Suprapubic skin (tissue), 4 donors: ENCODE measurements at regions not wholly inside any gene's neighbourhood (a gene's known extent, or its start where the extent isn't known, plus 50 kb on each side); places are given as distances from the start of the nearest gene placed in this dataset.
"Not testable (repeated sequence)": the region's sequence is repeated elsewhere in the genome, so short reads cannot be mapped to it uniquely, and the experiment has no call there.

Experiments
- DNase-seq, 2 donors: peaks; one replicate each; pipeline ENCODE4 v3.0.0-alpha.2; 2019; ENCODE audit warnings: low spot score in 2 of 2
- H3K27ac ChIP-seq: fragments of 200-600 bp; sonication (generic); one replicate; pipeline ENCODE4 v1.5.1; 2019
- H3K27me3 ChIP-seq: fragments of 200-600 bp; sonication (generic); one replicate; pipeline ENCODE4 v1.5.1; 2019
- H3K36me3 ChIP-seq: fragments of 200-600 bp; sonication (generic); one replicate; pipeline ENCODE4 v1.5.1; 2019
- H3K4me1 ChIP-seq: fragments of 200-600 bp; sonication (generic); one replicate; pipeline ENCODE4 v1.5.1; 2019
- H3K4me3 ChIP-seq: fragments of 200-600 bp; sonication (generic); one replicate; pipeline ENCODE4 v1.5.1; 2019; ENCODE audit warnings: mild to moderate bottlenecking
- H3K9me3 ChIP-seq: fragments of 200-600 bp; sonication (generic); one replicate; pipeline ENCODE4 v1.5.1; 2019
- CTCF ChIP-seq, 2 donors: fragments of 200-600 bp in 1 of 2; fragments of 450-650 bp in 1 of 2; sonication (generic) in 1 of 2; IDR thresholded peaks; one replicate each; pipeline ENCODE4 v1.5.1; 2016 to 2019; ENCODE audit warnings: antibody characterized with exemption in 2 of 2, mild to moderate bottlenecking in 1 of 2, moderate library complexity in 1 of 2
- EP300 ChIP-seq: sonication (generic); formaldehyde crosslinking; IDR thresholded peaks from one replicate; pipeline ENCODE4 v1.6.1; 2017; ENCODE audit warnings: antibody characterized with exemption
- POLR2A ChIP-seq, 2 donors: fragments of 450-650 bp; IDR thresholded peaks; one replicate each; pipeline ENCODE4 v1.6.1; 2017; ENCODE audit warnings: antibody characterized with exemption in 2 of 2, mild to moderate bottlenecking in 2 of 2, moderate library complexity in 2 of 2
- POLR2AphosphoS5 ChIP-seq, 3 donors: sonication (generic); formaldehyde crosslinking; IDR thresholded peaks; one replicate each; pipeline ENCODE4 v1.6.1; 2017; ENCODE audit warnings: antibody characterized with exemption in 3 of 3
- WGBS: methylation state at CpG from one replicate; pipeline ENCODE4 v1.1.5; 2018; 5-methylcytosine and 5-hydroxymethylcytosine counted together

GRCh38 chr12:126936181-126936851 is 1330.7 kb upstream of the TMEM132C start:
- no peaks in the 10 kb centered on the region for H3K9me3 ChIP-seq
- no peak overlapping the region for H3K27ac ChIP-seq
- H3K27me3 ChIP-seq = no peaks in the 10 kb centered on the region
- H3K4me3 ChIP-seq = no peak overlapping the region
- H3K4me1 ChIP-seq = no peaks in the 10 kb centered on the region
- WGBS = 43% methylated on average over 11 of the region's 11 CpGs
- DNase-seq = no peak
- TF ChIP-seq POLR2A (IDR thresholded peaks at IDR 0.05) = no peak
- TF ChIP-seq EP300 = no peak
- no peak for TF ChIP-seq POLR2AphosphoS5 (IDR thresholded peaks at IDR 0.05)
- TF ChIP-seq CTCF (IDR thresholded peaks at IDR 0.05) = no peak
- H3K36me3 ChIP-seq = no peaks in the 10 kb centered on the region

- 79% methylated on average over 1 of the region's 1 CpG for WGBS
These were observed 1329.5 kb upstream of the TMEM132C start for GRCh38 chr12:126937431-126937830.

GRCh38 chr12:126944684-126945083 is 1322.3 kb upstream of the TMEM132C start:
- no peak overlapping the region for H3K27ac ChIP-seq
- no peak overlapping the region for H3K4me3 ChIP-seq
- no peaks in the 10 kb centered on the region for H3K4me1 ChIP-seq
- no peaks in the 10 kb centered on the region for H3K27me3 ChIP-seq
- DNase-seq = no peak
- no peaks in the 10 kb centered on the region for H3K9me3 ChIP-seq
- TF ChIP-seq POLR2A (IDR thresholded peaks at IDR 0.05) (no peak), CTCF (IDR thresholded peaks at IDR 0.05) (no peak), EP300 (no peak), POLR2AphosphoS5 (IDR thresholded peaks at IDR 0.05) (no peak)
- no peaks in the 10 kb centered on the region for H3K36me3 ChIP-seq
- 82% methylated on average over 6 of the region's 6 CpGs for WGBS

More at GRCh38 chr12:126937431-126937830, 1329.5 kb upstream of the TMEM132C start:
- Histone ChIP-seq H3K27ac (no peak overlapping the region), H3K27me3 (no peaks in the 10 kb centered on the region), H3K36me3 (no peaks in the 10 kb centered on the region), H3K4me1 (no peaks in the 10 kb centered on the region), H3K9me3 (no peaks in the 10 kb centered on the region), H3K4me3 (no peak overlapping the region)
- no peak for TF ChIP-seq EP300
- no peak for TF ChIP-seq POLR2AphosphoS5 (IDR thresholded peaks at IDR 0.05)
- TF ChIP-seq CTCF (IDR thresholded peaks at IDR 0.05) = no peak
- DNase-seq = no peak

GRCh38 chr12:126946958-126947357 is 1320.0 kb upstream of the TMEM132C start:
- not testable (repeated sequence) for H3K36me3 ChIP-seq, H3K27ac ChIP-seq, H3K9me3 ChIP-seq, H3K4me3 ChIP-seq, DNase-seq, H3K4me1 ChIP-seq, H3K27me3 ChIP-seq
- 77% methylated on average over 7 of the region's 7 CpGs for WGBS

- WGBS = 92% methylated on average over 1 of the region's 1 CpG
- Histone ChIP-seq H3K27ac (no peak overlapping the region), H3K4me1 (no peaks in the 10 kb centered on the region), H3K36me3 (no peaks in the 10 kb centered on the region), H3K4me3 (no peak overlapping the region), H3K27me3 (no peaks in the 10 kb centered on the region), H3K9me3 (no peaks in the 10 kb centered on the region)
- no peak for TF ChIP-seq EP300
- no peak for TF ChIP-seq POLR2A (IDR thresholded peaks at IDR 0.05)
- no peak for TF ChIP-seq POLR2AphosphoS5 (IDR thresholded peaks at IDR 0.05)
- no peak for TF ChIP-seq CTCF (IDR thresholded peaks at IDR 0.05)
- no peak for DNase-seq
These were observed 1317.4 kb upstream of the TMEM132C start for GRCh38 chr12:126949558-126949957.

- WGBS = 65% methylated on average over 6 of the region's 6 CpGs
- H3K4me3 ChIP-seq = no peak overlapping the region
- H3K9me3 ChIP-seq = no peaks in the 10 kb centered on the region
- H3K27me3 ChIP-seq = no peaks in the 10 kb centered on the region
- no peak for DNase-seq
- no peaks in the 10 kb centered on the region for H3K4me1 ChIP-seq
- H3K27ac ChIP-seq = no peak overlapping the region
- no peaks in the 10 kb centered on the region for H3K36me3 ChIP-seq
- TF ChIP-seq POLR2AphosphoS5 (IDR thresholded peaks at IDR 0.05) (no peak), POLR2A (IDR thresholded peaks at IDR 0.05) (no peak), CTCF (IDR thresholded peaks at IDR 0.05) (no peak), EP300 (no peak)
These were observed 1316.7 kb upstream of the TMEM132C start for GRCh38 chr12:126950266-126950665.
